Activated CD4-positive, alpha-beta T cell treated with anti-CD3 and anti-CD28 coated beads for 4 hours (primary cell): ENCODE measurements at regions not wholly inside any gene's neighbourhood (a gene's known extent, or its start where the extent isn't known, plus 50 kb on each side); places are given as distances from the start of the nearest gene placed in this dataset.
"Not testable (repeated sequence)": the region's sequence is repeated elsewhere in the genome, so short reads cannot be mapped to it uniquely, and the experiment has no call there.

Experiments
- DNase-seq, 2 donors: peaks; one replicate each; pipeline ENCODE4 v3.0.0-alpha.2; 2020

DNA sequence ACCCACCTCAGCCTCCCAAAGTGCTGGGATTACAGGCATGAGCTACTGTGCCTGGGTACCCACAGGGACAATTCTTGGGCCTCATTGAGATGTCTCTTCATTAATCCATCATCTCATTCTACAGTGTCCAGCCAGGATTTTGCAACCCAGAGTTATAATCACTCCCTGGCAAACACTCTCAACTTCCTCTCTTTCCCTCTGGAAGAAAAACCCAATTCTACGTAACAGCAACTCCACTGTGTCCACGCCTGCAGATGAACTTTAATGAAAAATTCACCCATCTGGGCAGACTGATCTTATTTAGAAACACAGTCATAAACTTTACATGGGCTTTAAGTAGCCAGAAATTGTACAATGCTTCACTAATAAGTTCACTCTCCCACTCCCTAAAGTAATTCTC lies 90.1 kb upstream of the ABCC4 start:
- no peak for DNase-seq

DNA sequence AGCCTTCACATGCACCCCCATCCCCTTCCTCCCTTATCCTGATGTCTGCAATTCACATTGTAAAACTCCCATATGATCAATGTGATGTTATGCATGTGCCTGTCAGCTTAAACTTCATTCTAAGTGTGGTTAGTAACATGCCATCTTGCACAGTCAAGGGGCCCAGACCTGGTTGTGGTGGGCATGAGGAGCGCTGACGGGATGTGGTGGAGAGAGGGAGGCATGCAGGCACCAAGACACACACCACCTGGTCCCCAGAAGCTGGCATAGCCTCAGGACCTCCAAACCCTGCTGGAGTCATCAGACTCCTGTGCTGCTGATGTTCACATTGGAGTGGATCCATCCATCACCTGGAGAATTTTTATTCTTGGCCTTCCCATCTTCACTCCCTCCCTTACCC lies 90.5 kb upstream of the ABCC4 start:
- DNase-seq = no peak

DNA sequence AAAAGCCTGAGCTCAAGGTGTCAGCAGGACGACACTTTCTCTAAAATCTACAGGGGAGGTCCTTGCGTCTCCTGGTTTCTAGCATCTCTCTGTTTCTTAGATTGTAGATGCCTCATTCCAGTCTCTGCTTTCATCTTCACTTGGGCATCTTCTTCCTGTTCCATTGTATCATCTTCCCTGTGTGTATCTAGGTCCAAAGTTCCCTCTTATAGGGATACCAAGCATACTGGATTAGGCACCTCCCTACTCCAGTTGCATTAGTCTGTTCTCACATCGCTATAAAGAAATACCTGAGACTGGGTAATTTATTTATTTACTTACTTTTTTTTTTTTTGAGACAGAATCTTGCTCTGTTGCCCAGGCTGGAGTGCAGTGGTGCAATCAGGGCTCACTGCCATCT lies 91.3 kb upstream of the ABCC4 start:
- no peak for DNase-seq

DNA sequence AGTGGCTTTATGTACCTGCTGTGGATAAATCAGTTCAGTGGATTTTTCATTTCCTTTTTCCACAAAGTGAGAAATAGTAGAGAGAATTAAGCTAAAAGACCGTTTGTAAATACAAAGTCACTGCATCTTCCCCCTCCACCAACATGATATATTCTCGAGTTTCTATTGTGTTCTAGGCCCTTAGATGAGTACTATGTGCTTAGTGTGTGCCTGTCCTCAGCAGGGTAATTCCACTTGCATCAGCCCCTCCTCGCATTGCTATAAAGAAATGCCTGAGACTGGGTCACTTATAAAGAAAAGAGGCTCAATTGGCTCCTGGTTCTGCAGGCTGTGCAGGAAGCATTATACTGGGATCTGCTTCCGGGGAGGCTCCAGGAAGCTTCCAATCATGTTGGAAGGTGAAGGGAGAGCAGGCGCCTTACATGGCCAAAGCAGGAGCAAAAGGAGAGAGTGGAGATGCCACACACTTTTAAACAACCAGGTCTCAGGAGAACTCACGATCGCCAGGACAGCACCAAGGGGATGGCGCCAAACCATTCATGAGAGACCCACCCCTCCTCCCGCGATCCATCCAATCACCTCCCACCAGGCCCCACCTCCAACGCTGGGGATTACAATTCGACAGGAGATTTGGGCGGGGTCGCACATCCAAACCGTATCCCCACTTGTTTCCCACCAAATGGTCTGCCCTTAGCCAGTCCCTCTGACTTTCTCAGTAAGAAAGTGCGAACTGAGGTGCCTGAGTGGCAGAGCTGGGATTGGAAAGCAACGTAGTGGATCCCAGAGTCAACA lies 102.3 kb upstream of the ABCC4 start:
- DNase-seq = no peak

DNA sequence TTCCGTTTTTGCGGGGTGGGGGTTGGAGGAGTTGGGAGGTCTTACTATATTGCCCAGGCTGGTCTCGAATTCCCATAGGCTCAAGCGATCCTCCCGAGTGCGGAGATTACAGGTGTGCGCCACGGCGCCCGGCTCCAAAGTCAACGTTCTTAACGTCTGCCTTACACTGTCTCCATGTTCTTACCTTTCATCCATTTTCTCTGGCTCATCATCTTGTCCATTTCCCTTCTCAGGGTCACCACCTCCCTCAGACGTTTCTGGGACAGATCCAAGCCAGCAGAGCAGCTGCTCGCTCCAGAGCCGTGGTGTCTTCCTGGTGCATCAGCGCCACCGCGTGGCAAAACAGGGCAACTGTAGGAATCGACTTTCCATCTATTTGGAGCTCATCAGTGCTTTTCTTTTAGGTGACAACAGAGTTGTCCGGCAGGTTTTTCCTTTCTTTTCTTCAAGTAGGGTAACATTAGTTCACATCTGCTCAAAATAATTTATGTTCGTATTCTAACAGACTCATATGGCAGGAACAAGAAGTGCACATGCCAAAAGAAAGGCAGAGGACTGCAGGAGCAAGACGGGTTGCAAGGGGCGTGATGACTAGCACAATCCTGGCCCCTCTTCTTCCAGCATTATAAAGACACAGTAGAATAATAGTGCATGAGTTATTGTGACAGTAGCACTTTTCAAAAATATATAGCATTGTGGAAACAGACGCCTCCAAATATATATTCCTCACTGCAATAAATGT lies 103.1 kb upstream of the ABCC4 start:
- peak; percentile 68 to 77 for DNase-seq

DNA sequence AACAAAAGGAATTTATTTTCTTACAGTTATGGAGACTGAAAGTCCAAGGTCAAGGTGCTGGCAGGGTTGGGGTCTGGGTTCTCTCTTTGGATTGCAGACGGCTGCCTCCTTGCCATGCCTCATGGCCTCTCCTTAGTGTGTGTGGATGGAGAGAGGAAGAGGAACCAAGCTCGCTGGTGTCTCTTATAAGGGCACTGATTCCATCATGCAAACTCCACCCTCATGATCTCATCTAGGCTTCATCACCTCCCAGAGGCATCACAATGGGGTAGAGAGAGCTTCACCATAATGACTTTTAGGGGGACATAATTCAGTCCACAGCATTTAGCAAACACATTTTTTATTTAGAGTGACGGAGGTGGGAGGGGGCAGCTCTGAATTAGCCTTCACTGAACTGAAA lies 104.9 kb upstream of the ABCC4 start:
- DNase-seq = no peak

DNA sequence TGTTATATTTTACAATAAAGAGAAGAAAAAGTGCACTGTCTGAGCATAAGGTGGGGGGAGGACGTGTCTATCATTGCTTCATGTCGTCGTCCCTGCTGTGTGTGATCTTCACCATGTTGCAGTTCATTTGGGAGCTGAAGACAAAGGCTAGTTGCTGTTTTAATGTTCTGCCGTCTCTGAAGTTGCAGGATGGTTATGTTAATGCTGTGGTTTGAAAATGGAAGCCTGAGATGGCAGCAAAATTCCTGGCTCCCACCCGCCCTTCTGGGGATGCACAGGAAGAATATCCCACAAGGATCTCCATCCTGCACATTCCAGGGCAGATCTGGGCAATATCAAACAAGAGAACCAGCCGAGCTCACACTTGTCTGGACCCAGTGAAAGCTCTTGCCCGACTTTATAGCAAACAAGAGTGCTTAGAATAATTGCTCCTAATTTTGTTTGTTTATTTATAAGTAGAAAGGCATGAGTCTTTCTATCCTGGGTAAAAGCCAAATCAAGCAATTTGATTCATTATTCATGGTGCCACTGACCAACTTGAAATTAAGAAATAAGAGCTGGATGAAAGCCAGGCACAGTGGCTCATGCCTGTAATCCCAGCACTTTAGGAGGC lies 110.3 kb upstream of the ABCC4 start:
- no peak for DNase-seq

DNA sequence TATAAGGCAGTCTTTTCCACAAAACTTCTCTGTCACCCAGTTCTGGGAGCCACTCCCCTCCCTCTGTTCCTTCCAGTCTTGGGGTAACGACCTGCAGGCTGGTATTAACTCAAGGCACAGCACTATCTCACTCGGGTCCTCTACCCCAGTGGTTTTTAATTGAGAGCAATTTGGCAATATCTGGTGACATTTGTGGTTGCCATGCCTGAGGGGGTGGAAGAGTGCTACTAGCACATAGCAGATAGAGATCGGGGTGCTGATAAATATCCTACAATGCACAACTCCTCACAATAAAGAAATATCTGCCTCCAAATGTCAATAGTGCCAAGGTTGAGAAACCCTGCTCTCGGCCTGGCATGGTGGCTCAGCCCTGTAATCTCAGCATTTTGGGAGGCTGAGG lies 117.7 kb upstream of the ABCC4 start:
- no peak for DNase-seq

DNA sequence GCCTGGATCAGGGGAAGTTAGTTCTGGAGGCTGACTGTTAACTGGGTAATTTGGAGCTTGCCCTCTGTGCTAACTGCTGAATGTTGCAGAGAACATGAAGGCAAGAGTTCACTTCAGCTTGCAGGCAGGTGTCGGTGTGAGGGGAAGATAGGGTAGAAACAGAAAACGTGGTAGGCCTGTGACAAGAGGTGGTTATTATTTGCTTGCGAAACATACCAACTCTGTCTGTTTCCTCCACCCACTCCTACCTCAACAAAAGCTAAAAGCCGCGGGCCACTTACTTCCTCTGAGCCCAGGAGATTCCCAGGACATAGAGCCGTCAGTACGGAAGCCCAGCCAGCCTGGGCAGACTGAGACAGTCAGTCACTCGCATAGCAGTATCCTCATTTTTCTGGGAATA lies 119.2 kb upstream of the ABCC4 start:
- no peak for DNase-seq

DNA sequence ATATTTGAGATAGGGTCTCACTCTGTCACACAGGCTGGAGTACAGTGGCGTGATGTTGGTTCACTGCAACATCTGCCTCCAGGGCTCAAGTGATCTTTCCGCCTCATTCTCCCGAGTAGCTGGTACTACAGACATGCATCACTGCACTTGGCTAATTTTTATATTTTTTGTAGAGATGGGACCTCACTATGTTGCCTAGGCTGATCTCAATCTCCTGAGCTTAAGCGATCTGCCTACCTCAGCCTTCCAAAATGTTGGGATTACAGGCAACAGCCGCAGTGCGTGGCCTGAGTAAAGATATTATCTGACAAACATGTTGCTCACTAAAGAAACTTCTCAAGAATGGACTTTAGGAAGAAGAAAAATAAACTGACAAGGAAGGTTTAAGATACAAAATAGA lies 125.4 kb upstream of the ABCC4 start:
- no peak for DNase-seq

DNA sequence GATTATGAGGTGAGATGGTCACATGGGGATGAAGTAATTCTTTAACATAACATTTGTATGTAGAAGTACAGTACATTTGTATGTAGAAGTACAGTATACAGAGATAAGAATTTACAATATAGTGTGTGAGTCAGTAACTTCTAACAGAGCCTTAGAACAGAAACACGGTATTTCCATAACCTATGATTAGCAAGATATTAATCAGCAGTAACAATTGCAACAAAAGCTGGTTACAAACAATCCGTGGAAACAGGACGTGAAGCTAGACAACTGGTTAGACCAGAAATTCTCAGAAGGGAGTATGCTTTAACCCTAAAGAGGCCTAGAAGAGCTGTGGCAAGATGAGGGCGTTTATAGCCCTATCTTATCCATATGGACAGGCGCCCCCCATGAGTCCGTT lies 122.0 kb upstream of the CLDN10 start:
- DNase-seq = not testable (repeated sequence)

DNA sequence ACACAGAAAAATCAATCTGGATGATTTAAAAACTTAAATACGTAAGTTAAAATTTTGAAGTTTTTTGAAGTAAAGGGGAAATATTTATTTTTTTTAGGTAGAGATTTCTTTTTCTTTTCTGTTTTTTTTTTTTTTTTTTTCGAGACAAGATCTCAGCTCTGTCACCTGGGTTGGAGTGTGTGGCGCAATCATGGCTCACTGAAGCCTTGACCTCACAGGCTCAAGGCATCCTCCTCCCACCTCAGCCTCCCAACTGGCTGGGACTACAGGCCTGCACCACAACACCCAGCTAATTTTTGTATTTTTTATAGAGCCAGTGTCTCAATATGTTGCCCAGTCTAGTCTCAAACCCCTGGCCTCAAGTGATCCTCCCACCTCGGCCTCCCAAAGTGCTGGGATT lies 120.4 kb upstream of the CLDN10 start:
- DNase-seq = no peak

DNA sequence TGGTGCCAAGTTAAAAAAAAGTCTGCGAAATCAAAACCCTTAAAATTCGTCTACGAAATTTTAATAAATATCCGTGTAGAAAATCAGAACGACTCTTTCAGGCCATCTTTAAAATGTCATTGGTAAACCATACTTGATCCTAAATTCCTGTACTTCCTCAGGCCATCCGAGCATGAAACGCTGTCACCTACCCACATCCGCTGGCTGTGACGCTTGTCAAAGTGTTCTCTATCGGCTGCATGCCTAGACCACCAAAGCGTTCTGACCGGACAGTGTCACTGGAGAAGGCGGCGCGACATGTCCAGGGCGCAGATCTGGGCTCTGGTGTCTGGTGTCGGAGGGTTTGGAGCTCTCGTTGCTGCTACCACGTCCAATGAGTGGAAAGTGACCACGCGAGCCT lies 119.0 kb upstream of the CLDN10 start:
- DNase-seq = no peak

DNA sequence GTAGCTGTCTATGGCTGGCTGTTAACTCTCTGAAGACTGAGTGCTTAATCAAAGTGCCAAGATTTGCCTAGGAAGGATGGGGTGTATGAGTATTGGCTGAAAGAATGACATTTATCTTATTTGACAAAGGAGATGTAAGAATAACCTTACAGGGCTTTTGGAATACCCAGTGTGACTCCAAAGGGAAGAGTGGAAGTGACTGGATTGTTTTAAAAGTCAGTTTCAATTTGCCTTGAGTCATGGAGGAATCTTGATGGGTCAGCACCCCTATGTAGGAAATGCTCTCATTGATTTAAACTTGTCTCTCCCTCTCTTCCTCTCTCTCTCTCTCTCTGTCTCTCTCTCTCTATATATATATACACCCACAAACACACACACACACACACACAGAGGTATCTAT lies 118.4 kb upstream of the CLDN10 start:
- DNase-seq = no peak

DNA sequence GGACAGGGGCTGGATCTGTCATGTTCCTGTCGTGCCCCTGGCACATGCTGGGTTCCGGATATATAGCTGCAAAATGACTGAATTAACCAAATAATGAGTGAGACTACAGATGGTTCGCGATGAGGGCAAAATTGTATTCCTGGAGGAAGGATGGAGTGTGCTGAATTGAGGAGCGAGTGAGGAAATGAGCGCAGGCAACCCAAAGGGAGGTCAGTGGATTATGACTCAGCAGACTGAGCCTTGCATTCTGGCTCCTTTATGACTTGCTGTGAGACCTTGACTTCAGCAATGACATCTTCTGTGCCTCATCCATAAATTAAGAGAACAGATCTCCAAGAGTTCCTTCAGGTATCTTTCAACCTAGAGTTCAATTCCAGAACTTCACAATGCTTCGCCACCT lies 115.0 kb upstream of the CLDN10 start:
- no peak for DNase-seq

DNA sequence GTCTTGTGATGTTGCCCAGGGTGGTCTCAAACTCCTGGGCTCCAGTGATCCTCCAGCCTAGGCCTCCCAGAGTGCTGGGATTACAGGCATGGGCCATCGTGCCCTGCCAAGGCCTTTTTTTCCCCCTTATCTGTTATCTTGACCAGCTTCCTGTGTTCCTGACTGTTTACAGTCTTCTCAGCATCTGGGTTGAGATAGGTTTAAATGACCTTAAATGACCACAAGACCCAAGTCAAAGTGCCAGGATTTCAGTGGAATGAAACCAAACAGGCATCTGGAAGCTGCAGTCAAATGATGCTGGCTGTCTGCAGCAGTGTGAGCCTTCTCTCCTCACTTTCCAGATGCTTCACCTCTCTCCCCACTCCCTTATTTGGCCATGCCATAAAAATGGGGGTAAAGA lies 114.2 kb upstream of the CLDN10 start:
- DNase-seq = no peak

DNA sequence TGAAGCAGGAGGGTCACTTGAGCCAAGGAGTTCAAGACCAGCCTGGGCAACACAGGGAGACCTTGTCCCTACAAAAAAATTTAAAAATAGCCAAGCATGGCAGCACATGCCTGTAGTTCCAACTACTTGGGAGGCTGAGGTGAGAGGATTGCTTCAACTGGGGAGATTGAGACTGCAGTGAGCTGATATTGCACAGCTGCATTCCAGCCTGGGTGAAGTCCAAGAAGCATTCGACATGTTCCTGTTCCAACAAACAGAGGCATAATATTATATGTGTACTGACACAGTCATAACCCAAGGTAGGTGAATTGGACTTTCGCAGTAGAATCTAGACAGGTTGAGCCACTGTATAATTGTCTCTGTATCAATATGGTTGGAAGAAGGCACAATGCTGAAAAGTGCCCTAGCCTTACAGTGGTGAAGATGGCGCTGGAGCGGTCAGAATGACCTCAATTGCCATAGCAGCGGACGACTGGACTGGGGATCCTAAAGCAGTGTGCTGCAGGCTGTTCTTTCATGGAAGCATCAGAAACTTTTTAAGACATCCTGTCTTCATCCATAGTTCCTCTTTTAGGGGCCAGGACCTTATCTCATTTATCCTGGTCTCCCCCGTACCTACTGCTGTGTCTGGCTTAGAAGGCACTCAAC lies 112.0 kb upstream of the CLDN10 start:
- no peak for DNase-seq

DNA sequence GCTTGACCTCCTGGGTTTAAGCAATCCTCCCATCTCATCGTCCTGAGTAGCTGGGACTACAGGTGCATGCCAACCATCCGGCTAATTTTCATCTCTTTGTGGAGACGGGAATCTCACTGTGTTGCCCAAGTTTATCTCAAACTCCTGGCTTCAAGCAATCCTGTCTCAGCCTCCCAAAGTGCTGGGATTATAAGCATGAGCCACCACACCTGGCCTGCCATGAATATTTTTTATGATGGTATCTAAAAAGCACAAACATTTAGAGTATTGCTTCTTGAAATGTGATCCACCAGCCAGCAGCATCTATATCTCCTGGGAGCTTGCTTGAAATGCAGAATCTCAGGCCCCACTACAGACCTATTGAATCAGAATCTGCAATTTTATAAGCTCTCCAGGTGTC lies 111.2 kb upstream of the CLDN10 start:
- no peak for DNase-seq

DNA sequence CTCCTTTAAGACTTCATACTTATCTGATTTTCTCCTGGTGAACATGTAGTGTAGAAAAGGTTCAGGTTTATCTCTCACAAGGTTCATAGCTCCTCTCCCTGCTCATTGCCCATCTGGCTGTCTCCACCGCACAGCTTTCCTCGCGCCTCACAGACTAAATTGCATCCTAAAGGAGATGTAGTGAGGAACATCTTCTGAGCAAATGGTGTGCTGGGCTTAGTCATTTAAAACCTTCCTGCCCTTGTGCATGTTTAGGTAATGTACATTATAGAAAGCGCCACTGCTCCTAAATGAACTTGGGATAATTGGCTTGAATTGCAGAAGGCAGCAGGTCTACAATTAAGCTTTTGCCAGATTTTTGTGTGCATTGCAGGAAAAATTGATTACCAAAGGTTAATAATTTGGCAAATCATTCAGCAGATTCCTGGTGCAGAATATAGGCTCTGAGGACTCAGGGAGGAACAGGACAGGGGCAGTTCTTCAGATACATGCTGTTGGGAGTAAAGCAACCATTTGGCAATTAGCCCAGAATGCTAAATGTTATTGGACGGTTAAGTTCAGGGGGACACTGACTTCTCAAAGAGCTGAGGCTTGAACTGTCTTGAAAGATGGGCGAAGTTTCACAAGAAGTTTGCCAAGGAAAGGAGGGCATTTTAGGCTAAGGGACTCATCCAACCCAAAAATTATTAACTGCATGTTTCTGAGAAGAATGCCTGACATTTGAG lies 108.4 kb upstream of the CLDN10 start:
- no peak for DNase-seq

DNA sequence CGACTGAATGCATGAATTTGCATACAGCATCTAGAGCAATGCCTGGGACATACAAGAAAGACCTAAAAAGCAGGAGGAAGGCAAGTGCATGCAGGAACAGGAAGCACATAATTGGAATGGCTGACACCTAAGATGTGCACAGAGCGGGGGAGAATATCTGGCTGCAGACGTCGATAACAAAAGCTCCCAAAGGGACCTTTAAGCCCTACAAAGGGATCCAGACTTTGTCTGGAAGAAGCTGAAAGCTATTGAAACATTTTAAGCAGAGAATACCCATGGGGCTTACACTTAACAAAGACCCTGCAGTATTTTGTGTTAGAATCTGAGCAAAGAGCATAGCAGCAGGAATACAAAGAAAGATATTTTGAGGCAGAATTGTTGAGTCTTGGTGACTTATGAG lies 107.4 kb upstream of the CLDN10 start:
- no peak for DNase-seq

DNA sequence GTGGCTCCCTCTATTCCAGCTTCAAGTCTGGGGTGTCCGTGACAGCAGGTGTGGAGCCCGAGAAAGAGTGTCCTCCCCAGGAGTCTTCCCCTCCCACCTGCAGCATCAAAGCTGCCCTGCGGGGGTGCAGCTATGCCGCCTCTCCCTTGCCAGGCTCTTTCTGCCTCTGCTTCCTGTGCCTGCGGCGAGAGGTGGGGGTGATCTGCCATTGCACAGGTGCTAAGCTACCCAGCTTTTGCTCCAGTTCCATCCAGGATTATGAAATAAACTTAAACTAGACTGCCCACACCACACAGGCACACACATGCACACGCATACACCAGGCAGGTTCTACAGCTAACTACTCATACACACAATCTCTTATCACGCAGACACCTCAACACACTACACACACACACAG lies 104.7 kb upstream of the CLDN10 start:
- DNase-seq = no peak

DNA sequence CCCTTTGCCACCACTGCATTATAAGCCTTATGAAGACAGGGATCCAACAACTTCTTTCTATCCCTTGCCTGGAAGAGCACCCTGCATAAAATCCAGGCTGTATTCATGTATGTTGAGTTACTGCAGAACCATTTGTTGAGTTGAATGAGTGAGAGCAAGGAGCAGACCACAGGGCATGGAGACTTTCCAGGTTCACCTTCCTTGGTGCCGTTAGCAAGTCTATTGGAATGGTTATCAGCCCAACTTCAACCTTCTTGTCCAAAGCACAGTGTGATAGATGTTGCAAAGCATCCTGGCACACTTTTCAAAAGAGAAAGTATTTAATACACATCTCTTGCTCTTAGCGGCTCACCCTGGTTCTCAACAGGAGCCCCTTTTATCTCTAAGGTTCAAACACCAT lies 100.9 kb upstream of the CLDN10 start:
- no peak for DNase-seq

DNA sequence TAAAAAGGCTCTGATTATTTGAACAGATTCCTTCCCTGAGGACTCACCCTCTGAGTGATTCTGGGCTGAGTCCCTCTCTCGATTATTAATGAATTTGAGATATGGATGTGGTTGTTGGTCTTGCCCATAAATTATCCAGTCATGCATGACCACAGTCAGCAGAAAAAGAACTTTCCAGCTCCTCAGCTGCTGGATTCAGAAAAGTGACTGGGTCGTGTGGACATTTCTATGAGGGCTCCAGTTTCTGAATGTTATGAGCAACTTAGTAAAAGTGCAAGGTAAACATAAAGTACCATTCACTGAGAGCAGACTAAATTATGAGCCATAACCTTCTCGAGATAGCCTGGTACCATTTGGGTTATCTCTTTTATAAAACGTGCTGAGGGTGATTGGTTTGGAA lies 100.1 kb upstream of the CLDN10 start:
- no peak for DNase-seq
